A549 (cell line): ENCODE measurements at regions not wholly inside any gene's neighbourhood (a gene's known extent, or its start where the extent isn't known, plus 50 kb on each side); places are given as distances from the start of the nearest gene placed in this dataset.

Experiments used
- CHD2 ChIP-seq: fragments of 150-350 bp; IDR thresholded peaks from 2 replicates; pipeline ENCODE4 v1.6.1; 2014; ENCODE audit warnings: low read length; ENCODE audit not compliant: partially characterized antibody
- MAFK ChIP-seq: fragments of 450-650 bp; IDR thresholded peaks from 2 replicates; pipeline ENCODE4 v1.6.1; 2014; ENCODE audit not compliant: partially characterized antibody
- POLR2A ChIP-seq: IDR thresholded peaks from 2 replicates; pipeline ENCODE4 v1.6.1; 2012; ENCODE audit warnings: mild to moderate bottlenecking, low read length
- POLR2AphosphoS2 ChIP-seq: conservative IDR thresholded peaks from 2 replicates; pipeline ENCODE4 v1.6.1; 2012; ENCODE audit warnings: low read length, improper control_type of control experiment, inconsistent platforms
- TP53 ChIP-seq: fragments of 250-450 bp; sonication (Bioruptor Pico); IDR thresholded peaks from 2 replicates; pipeline ENCODE4 v1.5.0; 2021; ENCODE audit warnings: mild to moderate bottlenecking, moderate library complexity
- TF ChIP-seq, protein P1 (sequence below): fragments of >200 bp; sonication (Bioruptor Twin); formaldehyde crosslinking; IDR thresholded peaks from 3 replicates; pipeline ENCODE4 v1.5.1; 2016
- TF ChIP-seq, protein P2 (sequence below): fragments of 200-600 bp; sonication (generic); IDR thresholded peaks from 2 replicates; pipeline ENCODE4 v1.6.1; 2016; ENCODE audit warnings: antibody characterized with exemption, mild to moderate bottlenecking, moderate library complexity

DNA sequence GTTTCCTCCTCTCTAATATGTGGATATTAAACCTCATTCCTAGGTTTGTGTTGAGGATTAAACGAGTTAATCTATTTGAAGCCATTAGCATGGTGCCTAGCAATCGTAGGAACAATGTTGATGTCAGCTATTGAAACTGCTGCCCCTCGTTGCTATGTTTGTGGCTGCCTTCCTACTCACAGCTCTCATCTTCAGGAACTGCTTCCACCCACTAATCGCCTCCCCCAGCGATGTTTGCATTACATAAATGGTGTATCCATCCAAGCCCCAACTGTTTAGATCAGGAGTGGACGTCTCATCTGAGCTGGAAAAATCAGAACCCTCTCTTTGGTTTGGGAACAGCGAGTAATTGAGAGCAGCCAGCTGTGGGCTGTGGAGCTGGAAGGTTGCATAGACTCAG, 416.6 kb downstream of the ARHGEF28 start:
- TF ChIP-seq, protein P1, sequence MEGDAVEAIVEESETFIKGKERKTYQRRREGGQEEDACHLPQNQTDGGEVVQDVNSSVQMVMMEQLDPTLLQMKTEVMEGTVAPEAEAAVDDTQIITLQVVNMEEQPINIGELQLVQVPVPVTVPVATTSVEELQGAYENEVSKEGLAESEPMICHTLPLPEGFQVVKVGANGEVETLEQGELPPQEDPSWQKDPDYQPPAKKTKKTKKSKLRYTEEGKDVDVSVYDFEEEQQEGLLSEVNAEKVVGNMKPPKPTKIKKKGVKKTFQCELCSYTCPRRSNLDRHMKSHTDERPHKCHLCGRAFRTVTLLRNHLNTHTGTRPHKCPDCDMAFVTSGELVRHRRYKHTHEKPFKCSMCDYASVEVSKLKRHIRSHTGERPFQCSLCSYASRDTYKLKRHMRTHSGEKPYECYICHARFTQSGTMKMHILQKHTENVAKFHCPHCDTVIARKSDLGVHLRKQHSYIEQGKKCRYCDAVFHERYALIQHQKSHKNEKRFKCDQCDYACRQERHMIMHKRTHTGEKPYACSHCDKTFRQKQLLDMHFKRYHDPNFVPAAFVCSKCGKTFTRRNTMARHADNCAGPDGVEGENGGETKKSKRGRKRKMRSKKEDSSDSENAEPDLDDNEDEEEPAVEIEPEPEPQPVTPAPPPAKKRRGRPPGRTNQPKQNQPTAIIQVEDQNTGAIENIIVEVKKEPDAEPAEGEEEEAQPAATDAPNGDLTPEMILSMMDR = no peak
- TF ChIP-seq CHD2 (no peak), POLR2A (no peak), POLR2AphosphoS2 (no peak), TP53 (no peak), MAFK (no peak)
- TF ChIP-seq, protein P2, sequence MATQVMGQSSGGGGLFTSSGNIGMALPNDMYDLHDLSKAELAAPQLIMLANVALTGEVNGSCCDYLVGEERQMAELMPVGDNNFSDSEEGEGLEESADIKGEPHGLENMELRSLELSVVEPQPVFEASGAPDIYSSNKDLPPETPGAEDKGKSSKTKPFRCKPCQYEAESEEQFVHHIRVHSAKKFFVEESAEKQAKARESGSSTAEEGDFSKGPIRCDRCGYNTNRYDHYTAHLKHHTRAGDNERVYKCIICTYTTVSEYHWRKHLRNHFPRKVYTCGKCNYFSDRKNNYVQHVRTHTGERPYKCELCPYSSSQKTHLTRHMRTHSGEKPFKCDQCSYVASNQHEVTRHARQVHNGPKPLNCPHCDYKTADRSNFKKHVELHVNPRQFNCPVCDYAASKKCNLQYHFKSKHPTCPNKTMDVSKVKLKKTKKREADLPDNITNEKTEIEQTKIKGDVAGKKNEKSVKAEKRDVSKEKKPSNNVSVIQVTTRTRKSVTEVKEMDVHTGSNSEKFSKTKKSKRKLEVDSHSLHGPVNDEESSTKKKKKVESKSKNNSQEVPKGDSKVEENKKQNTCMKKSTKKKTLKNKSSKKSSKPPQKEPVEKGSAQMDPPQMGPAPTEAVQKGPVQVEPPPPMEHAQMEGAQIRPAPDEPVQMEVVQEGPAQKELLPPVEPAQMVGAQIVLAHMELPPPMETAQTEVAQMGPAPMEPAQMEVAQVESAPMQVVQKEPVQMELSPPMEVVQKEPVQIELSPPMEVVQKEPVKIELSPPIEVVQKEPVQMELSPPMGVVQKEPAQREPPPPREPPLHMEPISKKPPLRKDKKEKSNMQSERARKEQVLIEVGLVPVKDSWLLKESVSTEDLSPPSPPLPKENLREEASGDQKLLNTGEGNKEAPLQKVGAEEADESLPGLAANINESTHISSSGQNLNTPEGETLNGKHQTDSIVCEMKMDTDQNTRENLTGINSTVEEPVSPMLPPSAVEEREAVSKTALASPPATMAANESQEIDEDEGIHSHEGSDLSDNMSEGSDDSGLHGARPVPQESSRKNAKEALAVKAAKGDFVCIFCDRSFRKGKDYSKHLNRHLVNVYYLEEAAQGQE = no peak
